WTC11 (cell line): ENCODE measurements at regions not wholly inside any gene's neighbourhood (a gene's known extent, or its start where the extent isn't known, plus 50 kb on each side); places are given as distances from the start of the nearest gene placed in this dataset.

Experiments
- ATAC-seq: fragments of 200-7000 bp; cut with Tn5 transposase; 2 replicates; pipeline ENCODE4 v1.10.0; 2021; ENCODE audit warnings: mild to moderate bottlenecking, moderate library complexity
- CTCF ChIA-PET: fragments of 300-600 bp; sonication (Branson Sonifier 250); formaldehyde crosslinking; loops from one replicate; lab custom pipeline; 2021; ENCODE audit warnings: antibody characterized with exemption; lab: Charles Lee
- POLR2A ChIA-PET: fragments of 350-600 bp; sonication (Branson Sonifier 250); formaldehyde crosslinking; loops from one replicate; lab custom pipeline; 2021; ENCODE audit warnings: antibody characterized with exemption; lab: Charles Lee
- DNase-seq: peaks from one replicate; pipeline ENCODE4 v3.0.0; 2021; ENCODE audit warnings: low spot score
- H3K27ac Mint-ChIP-seq: 2 replicates; pipeline ENCODE4 v1.8.0; 2021; ENCODE audit warnings: mixed read lengths
- H3K27me3 Mint-ChIP-seq: 2 replicates; pipeline ENCODE4 v1.8.0; 2021; ENCODE audit warnings: low read depth, mild to moderate bottlenecking, moderate library complexity, mixed read lengths
- H3K36me3 Mint-ChIP-seq: 2 replicates; pipeline ENCODE4 v1.8.0; 2021; ENCODE audit warnings: mixed read lengths
- H3K4me1 Mint-ChIP-seq: 2 replicates; pipeline ENCODE4 v1.8.0; 2022; ENCODE audit warnings: mixed read lengths
- H3K4me3 Mint-ChIP-seq: 2 replicates; pipeline ENCODE4 v1.8.0; 2021; ENCODE audit warnings: mild to moderate bottlenecking, moderate library complexity, mixed read lengths
- H3K9me3 Mint-ChIP-seq: 2 replicates; pipeline ENCODE4 v1.8.0; 2021; ENCODE audit warnings: mixed read lengths
- AR ChIP-seq: fragments of 250-450 bp; sonication (Bioruptor Pico); IDR thresholded peaks from 2 replicates; pipeline ENCODE4 v1.9.0; 2021; ENCODE audit warnings: mild to moderate bottlenecking
- CTCF ChIP-seq: fragments of 200-600 bp; IDR thresholded peaks from 2 replicates; pipeline ENCODE4 v1.8.0; 2022; ENCODE audit warnings: antibody characterized with exemption
- E2F1 ChIP-seq: sonication (generic); formaldehyde crosslinking; IDR thresholded peaks from 2 replicates; pipeline ENCODE4 v1.8.0; 2022; ENCODE audit warnings: mild to moderate bottlenecking, missing genetic modification reagents
- EMX1 ChIP-seq: fragments of 250-450 bp; sonication (Bioruptor Pico); IDR thresholded peaks from 2 replicates; pipeline ENCODE4 v1.8.0; 2021; ENCODE audit warnings: mild to moderate bottlenecking
- IRF1 ChIP-seq: sonication (generic); formaldehyde crosslinking; IDR thresholded peaks from 2 replicates; pipeline ENCODE4 v1.8.0; 2023; ENCODE audit warnings: missing genetic modification reagents
- IRF2 ChIP-seq: sonication (generic); formaldehyde crosslinking; IDR thresholded peaks from 2 replicates; pipeline ENCODE4 v1.8.0; 2022; ENCODE audit warnings: low read depth, missing genetic modification reagents, borderline replicate concordance
- JUN ChIP-seq: sonication (generic); formaldehyde crosslinking; IDR thresholded peaks from 2 replicates; pipeline ENCODE4 v1.8.0; 2023; ENCODE audit warnings: mild to moderate bottlenecking, missing genetic modification reagents
- MAX ChIP-seq: sonication (generic); formaldehyde crosslinking; IDR thresholded peaks from 2 replicates; pipeline ENCODE4 v1.8.0; 2022; ENCODE audit warnings: mild to moderate bottlenecking, missing genetic modification reagents
- RELA ChIP-seq: sonication (generic); formaldehyde crosslinking; IDR thresholded peaks from 2 replicates; pipeline ENCODE4 v1.8.1; 2022; ENCODE audit warnings: missing genetic modification reagents, mild to moderate bottlenecking, borderline replicate concordance
- TCF7 ChIP-seq: sonication (generic); formaldehyde crosslinking; IDR thresholded peaks from 2 replicates; pipeline ENCODE4 v1.8.0; 2022; ENCODE audit warnings: mild to moderate bottlenecking, low read depth, missing genetic modification reagents, moderate library complexity
- ZNF121 ChIP-seq: sonication (generic); formaldehyde crosslinking; IDR thresholded peaks from 2 replicates; pipeline ENCODE4 v1.8.0; 2023; ENCODE audit warnings: missing genetic modification reagents
- ZNF219 ChIP-seq: sonication (generic); formaldehyde crosslinking; IDR thresholded peaks from 2 replicates; pipeline ENCODE4 v1.8.0; 2023; ENCODE audit warnings: missing genetic modification reagents, mild to moderate bottlenecking, borderline replicate concordance
- ZNF317 ChIP-seq: sonication (generic); formaldehyde crosslinking; IDR thresholded peaks from 2 replicates; pipeline ENCODE4 v1.8.1; 2023; ENCODE audit warnings: low read depth, mild to moderate bottlenecking, moderate library complexity, missing genetic modification reagents, borderline replicate concordance

GRCh38 chr21:23217597-23217996 lies 2219.4 kb downstream of the NCAM2 start (continued):
- TF ChIP-seq IRF2 (CRISPR knock-in tag) (no peak), AR (CRISPR knock-in tag) (no peak), EMX1 (CRISPR knock-in tag) (no peak), IRF1 (no peak)

GRCh38 chr21:23215261-23215660 lies 2217.1 kb downstream of the NCAM2 start:
- CTCF ChIA-PET, result no interaction called here
- POLR2A ChIA-PET, result no interaction called here

More at GRCh38 chr21:23215261-23215660, 2217.1 kb downstream of the NCAM2 start:
- DNase-seq, result no peak
- H3K27ac Mint-ChIP-seq, result no peak overlapping the region
- H3K36me3 Mint-ChIP-seq, result peaks cover 26% of the 10 kb centered on the region
- H3K4me3 Mint-ChIP-seq, result no peak overlapping the region
- no peaks in the 10 kb centered on the region for H3K27me3 Mint-ChIP-seq
- TF ChIP-seq ZNF317 (CRISPR knock-in tag) (no peak), TCF7 (CRISPR knock-in tag) (no peak), MAX (no peak), JUN (CRISPR knock-in tag) (no peak), CTCF (no peak), IRF2 (CRISPR knock-in tag) (no peak), RELA (CRISPR knock-in tag) (no peak), E2F1 (CRISPR knock-in tag) (no peak), ZNF219 (CRISPR knock-in tag) (no peak), ZNF121 (CRISPR knock-in tag) (no peak)
- TF ChIP-seq, all 79 proteins: peak for 0
- no peak for ATAC-seq
- Mint-ChIP-seq H3K4me1 (peaks cover 2% of the 10 kb centered on the region; the same call in 1 of the 2 replicates), H3K9me3 (peaks cover 32% of the 10 kb centered on the region)
